Posterior cingulate gyrus (tissue), 11 donors: ENCODE measurements at regions not wholly inside any gene's neighbourhood (a gene's known extent, or its start where the extent isn't known, plus 50 kb on each side); places are given as distances from the start of the nearest gene placed in this dataset.
A peak's percentile ranks its signal among the peaks of the same experiment; 100 is the strongest.

Source experiments
- DNase-seq, 10 donors: peaks; one replicate each; pipeline versions ENCODE4 v3.0.0 to v3.0.0-alpha.2; 2020 to 2021; ENCODE audit warnings: mixed read lengths in 3 of 10
- intact Hi-C: fragments of 100-400 bp; cut with DNase I; formaldehyde crosslinking; loops from one replicate; pipeline ENCODE4 v1.15.1; 2023

DNA sequence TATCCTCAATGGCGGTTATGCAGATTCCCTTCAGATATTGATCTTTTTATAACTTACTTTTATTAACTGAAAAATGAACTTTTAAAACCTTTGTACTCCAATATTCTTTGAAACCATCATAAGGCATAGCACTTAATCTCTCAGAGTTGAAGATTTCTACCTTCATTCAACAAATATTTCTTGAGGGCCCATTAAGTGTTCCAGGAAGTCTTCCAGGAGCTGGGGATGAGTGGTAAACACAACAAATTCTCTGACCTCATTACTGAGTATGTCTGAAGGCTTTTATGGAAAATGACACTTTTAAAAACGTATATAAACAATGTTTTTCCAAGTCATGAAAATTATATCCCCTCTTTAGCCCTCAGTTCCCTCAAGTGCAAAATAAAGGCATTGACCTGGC lies 575.3 kb upstream of the IL12A start:
- intact Hi-C loops, result no loop called here
- DNase-seq, result no peak

- intact Hi-C loops, result no loop called here
- DNase-seq, result no peak
These were observed 571.8 kb upstream of the IL12A start for GRCh38 chr3:159416856-159417255.

DNA sequence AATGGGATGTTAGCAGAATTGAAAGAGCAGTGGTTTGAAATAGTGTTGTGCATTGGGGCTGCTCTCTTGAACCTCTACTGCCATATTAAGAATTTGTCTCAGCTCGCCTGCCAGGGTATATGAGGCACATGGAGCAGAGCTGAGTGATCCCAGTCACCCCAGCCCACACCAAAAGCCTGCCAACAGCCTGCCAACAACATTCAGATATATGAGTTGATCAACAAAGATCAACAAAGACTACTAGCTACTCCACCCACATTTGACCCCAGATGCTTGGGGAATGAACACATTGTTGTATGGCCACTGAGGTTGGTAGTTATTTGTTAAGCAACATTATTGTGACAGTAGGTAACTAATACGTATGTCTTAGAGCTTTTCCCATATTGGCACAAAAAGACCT lies 570.9 kb upstream of the IL12A start:
- no peak for DNase-seq
- intact Hi-C loops, result no loop called here

- intact Hi-C loops, result no loop called here
- no peak for DNase-seq
These were observed 569.8 kb upstream of the IL12A start for GRCh38 chr3:159418571-159419526.

DNA sequence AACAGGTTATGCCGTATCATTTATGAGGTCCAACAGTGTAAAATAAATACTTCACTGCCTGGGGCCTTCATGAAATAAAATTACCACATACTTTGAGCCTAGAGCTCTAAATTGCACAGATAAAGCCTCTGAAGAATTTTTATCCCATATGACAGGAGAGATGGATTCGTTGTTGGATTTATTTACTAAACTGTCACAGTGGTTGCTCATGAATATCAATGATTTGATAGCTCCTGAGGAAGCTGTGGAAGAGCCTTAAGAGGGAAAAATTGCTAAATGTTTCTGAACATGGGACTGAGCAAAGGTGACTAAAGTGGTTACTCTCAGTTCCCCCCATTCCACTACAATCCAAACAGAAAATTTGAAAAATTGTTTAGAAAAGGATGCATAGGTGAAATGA lies 558.9 kb upstream of the IL12A start:
- DNase-seq, result no peak

DNA sequence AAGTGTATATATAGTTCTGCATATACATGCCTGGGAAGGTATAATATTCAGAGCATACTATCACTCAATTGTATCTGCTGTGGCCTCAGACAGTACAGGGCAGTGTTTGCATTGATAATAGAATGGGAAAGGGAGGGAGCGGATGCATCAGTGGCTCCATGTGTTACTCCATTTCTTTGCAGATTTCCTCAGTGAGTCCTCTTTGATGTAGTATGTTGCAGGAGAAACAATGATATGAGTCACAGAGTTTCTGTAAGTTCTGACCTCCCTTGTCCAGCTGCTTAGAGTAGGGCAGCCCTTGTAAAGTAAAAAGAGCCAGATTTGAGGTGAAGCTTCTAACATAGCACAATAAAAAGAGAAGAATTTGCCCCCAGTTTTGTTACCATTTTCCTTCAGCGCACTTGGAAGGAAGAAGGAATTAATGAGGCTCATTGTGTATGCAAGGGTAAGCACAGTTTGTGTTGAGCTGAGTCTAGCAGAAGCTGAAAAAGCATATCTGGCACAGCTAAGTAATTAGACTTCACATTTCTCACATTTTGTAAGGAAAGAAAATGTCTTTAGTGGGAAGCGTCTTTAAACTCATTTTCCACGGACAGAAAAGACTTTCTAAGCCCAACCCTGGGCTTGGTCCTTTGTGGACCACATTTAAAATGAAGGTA lies 555.8 kb upstream of the IL12A start:
- intact Hi-C loops, result no loop called here
- no peak for DNase-seq

More for the DNA sequence above, 558.9 kb upstream of the IL12A start:
- intact Hi-C loops, result no loop called here

DNA sequence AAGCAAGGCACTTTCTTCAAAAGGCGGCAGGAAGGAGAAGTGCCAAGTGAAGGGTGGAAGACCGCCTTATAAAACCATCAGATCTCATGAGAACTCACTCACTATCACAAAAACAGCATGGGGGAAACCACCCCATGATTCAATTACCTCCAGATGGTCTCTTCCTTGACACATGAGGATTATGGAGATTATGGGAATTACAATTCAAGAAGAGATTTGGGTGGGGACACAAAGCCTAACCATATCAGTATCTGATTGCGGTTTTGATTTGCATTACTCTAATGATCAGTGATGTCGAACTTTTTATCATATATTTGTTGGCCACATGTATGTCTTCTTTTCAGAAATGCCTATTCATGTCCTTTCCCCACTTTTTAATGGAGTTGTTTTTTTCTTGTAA lies 549.3 kb upstream of the IL12A start:
- DNase-seq, result no peak
- intact Hi-C loops, result no loop called here

DNA sequence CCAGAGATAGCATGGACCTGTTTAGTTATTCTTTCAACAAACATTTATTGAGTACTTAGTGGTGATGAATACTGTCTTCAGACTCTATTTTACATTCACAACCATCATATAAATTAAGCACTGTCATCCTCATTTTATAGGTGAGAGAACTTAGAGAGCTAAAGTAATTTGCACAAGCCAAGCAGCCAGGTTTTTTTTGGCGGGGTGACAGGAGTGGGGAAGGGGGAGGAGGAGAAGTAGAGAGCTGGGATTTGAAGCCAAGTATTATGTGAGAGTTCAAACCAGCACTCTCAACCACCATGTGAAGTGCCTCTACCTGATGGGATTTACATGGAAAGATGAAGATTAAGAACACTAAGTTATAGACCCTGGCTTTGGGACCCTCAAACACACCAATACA lies 547.4 kb upstream of the IL12A start:
- peak in 3 of 10 donors; percentile 23 to 68 (median 66) for DNase-seq
- intact Hi-C loops, result no loop called here

GRCh38 chr3:159443266-159443665 lies 545.4 kb upstream of the IL12A start:
- DNase-seq, result no peak
- intact Hi-C loops, result no loop called here

DNA sequence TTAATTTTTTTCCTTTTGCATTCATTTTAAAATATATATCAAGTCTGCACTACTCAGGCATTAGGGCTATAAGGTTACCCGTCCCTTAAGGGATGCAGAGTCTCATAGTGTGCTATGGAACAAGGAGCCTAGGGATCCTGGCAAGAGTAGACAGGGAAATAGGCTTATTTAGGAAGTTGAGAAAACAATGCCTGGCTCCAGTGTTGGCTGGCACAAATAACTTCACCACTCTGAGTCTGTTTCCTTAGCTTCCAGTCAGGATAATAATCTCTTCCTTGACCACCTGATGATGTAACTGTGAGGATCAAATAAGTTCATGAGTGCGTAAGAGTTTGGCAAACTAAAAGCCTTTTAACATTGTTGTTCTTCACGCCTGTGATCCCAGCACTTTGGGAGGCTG lies 540.8 kb upstream of the IL12A start:
- no peak for DNase-seq
- intact Hi-C loops, result no loop called here

- intact Hi-C loops, result no loop called here
- DNase-seq, result no peak
These were observed 539.7 kb upstream of the IL12A start for GRCh38 chr3:159448902-159449301.

DNA sequence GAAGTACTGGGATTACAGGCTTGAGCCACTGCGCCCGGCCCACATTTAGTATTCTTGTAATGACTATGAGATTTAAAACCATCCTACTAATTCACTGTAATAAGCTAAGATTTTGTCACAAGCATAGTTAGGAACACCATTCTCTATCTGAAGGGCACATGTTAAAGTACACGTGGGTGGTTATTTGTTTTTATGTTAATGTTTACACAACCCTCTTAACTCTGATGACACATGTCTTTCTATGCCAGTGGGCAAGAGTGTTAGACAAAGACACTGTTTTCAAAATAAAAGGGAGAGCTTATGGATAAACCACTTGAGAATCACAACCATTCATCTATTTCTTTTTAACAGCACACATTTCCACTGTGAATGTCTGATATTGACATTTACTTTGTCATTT lies 537.6 kb upstream of the IL12A start:
- intact Hi-C loops, result no loop called here

GRCh38 chr3:159451482-159451881 lies 537.2 kb upstream of the IL12A start:
- intact Hi-C loops, result no loop called here
- no peak for DNase-seq

More for the DNA sequence above, 537.6 kb upstream of the IL12A start:
- no peak for DNase-seq

- intact Hi-C loops, result no loop called here
- DNase-seq, result no peak
These were observed 535.6 kb upstream of the IL12A start for GRCh38 chr3:159453036-159453435.

- intact Hi-C loops, result no loop called here
- no peak for DNase-seq
These were observed 534.7 kb upstream of the IL12A start for GRCh38 chr3:159453945-159454344.

- DNase-seq, result no peak
- intact Hi-C loops, result no loop called here
These were observed 532.9 kb upstream of the IL12A start for GRCh38 chr3:159455741-159456181.

DNA sequence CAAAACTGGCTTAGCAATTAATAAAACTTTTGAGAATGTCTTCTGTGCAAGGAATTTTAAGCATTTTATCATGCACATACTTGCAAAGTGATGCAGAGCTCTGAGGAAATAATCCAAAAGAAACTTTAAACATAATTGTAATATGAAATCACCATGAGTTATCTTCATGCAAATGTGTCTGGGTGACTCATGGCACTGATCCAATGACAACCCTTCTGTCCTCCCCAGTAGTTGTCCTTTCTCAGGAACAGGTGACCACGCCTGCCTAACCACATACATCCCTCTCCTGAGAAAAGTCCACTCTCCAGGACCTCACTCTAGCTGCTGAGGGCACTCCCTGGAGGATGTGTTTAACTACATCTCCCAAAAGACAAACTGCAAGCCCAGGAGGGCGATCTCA lies 530.6 kb upstream of the IL12A start:
- peak in 1 of 10 donors; percentile 49 for DNase-seq
- intact Hi-C loops, result no loop called here

- DNase-seq, result no peak
These were observed 529.7 kb upstream of the IL12A start for GRCh38 chr3:159458982-159459381.

GRCh38 chr3:159472611-159473010 lies 516.0 kb upstream of the IL12A start:
- DNase-seq, result no peak
- intact Hi-C loops, result no loop called here

More at GRCh38 chr3:159458982-159459381, 529.7 kb upstream of the IL12A start:
- intact Hi-C loops, result no loop called here

DNA sequence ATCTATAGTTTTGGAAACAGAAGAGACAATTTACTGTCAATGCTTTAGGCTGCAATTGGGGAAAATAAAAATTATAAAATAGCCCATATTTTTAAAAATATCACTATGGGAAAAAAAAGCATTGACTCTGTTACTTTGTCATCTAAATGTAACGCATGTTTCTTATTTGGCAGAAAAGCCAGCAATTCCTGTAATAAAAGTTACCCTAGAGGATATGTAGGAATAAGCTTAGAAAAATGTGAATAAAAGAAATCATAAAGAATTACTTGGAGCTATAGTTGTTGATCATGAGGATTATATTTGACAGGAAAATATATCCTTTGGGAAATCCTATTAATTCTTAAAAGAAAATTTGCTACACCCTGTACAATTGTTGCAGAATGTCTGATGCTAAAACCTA lies 515.4 kb upstream of the IL12A start:
- intact Hi-C loops, result no loop called here
- no peak for DNase-seq

DNA sequence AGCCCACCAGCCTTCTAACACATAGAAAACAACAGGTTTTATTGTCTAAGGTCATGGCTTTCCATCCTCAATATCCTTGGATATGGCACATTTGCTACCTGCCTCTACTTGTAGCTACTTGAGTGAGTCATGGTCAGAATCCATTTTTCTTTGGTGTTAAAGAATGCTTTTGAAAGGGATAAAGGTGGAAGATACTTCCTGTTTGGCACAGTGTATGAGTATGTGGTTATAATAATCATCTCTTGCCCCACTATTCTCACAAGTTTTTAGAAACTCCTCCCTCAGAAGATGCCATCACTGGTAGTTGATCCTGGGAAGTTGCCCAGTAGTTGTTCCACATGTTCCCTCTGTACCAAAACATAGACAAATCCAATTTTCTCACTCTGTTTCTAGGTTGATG lies 508.6 kb upstream of the IL12A start:
- intact Hi-C loops, result no loop called here
- DNase-seq, result no peak
